Stimulated activated CD4-positive, alpha-beta T cell treated with anti-CD3 and anti-CD28 coated beads, Interleukin-15, amount 100 ng/mL, for 1 hour (primary cell): ENCODE measurements at regions not wholly inside any gene's neighbourhood (a gene's known extent, or its start where the extent isn't known, plus 50 kb on each side); places are given as distances from the start of the nearest gene placed in this dataset.

ENCODE experiments used
- DNase-seq, 2 donors: peaks; one replicate each; pipeline ENCODE4 v3.0.0-alpha.2; 2020; ENCODE audit warnings: low read depth in 1 of 2, low spot score in 1 of 2

DNA sequence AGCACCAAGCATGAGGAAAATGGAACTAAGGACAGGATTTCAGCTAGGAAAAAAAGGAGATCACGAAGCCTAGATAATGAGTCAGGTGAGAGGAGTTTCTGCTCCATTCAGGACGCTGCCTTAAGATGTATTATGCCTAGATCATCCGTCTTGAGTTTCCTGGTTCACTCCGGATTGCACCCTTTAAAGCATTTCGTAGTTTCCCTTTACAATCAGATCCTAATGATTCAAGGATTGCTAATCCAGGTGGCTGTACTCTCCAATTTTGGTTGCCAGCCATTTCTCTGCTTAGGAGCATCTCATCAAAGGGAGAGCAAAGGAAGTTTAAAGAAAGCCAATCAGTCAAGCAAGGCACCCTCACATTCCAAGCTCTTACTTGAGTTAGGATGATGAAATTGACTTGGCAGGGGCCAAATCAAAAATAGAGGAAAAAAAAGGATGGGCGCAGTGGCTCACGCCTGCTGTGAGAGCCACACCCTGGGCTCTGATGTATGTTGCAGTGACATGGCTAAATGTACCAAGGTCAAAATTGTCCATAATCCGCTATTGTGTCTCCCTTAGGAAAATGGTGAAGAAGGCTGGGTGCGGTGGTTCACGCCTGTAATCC, 156.9 kb upstream of the SOD1 start:
- no peak for DNase-seq

DNA sequence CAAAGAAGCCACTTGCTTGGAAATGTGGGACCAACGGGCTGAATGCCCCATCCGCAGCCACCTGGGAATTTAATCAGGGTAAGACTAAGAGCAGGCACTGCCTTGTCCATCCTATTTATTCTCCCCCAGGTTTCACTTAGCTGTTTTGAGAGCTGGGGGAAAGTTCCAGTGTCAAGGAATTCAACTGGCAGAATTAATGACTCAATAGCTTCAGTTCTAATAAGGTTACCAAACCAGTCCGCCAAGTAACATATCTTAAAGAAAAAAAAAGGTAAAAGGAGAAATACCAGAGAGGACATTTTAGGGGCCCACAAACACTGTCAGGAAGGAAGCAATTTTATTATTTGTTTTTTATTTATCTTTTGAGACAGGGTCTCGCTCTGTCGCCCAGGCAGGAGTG, 157.6 kb upstream of the SOD1 start:
- no peak for DNase-seq

DNA sequence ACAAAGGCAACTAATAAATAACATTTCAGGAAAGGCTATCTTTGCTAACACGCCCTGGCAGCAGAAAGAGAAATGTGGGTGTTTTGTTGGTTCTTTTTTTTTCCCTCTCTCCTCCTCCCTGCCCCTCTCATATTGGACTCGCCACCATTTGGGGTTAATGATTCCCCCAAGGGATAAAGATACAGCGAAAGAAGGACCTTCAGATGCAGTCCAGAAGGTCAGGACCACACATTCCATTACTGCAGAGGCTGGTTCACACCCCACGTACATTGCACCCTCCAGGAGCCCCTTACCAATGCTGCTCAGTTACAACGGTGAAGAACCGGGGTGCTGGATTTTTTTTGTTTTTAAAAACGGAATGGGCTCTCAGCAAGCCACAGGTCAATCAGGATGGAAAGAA, 156.9 kb upstream of the TIAM1 start:
- no peak for DNase-seq

DNA sequence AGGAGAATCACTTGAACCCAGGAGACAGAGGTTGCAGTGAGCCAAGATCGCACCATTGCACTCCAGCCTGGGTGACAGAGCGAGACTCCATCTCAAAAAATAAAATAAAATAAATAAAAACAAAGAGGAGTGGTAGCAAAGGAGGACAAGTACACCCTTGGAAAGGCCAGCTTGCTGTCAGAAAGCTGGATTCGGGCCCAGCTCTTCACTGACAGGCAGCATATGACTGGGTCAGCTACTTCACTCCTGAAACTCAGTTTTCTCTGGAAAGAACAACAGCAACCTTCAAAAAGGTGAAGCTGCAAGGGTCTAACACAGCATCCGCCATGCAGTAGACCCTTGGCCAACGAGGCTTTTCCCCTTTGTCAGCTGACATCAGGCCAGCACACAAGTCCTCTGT, 156.0 kb upstream of the TIAM1 start:
- DNase-seq: no peak

DNA sequence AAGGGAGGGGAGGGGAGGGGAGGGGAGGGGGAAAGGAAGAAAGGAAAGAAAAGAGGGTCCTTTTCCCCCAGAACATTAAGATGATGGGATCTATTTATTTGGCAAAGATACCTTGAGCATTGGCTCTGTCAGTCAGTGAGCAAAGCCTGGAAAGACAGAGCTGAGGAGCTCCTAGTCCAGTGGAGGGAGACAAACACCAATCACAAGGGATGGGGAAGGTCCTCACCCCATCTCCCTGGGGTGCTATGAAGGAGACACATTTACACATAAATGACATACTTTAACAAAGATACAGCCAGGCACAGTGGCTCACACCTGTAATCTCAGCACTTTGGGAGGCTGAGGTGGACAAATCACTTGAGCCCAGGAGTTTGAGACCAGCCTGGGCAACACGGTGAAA, 154.9 kb upstream of the TIAM1 start:
- no peak for DNase-seq

DNA sequence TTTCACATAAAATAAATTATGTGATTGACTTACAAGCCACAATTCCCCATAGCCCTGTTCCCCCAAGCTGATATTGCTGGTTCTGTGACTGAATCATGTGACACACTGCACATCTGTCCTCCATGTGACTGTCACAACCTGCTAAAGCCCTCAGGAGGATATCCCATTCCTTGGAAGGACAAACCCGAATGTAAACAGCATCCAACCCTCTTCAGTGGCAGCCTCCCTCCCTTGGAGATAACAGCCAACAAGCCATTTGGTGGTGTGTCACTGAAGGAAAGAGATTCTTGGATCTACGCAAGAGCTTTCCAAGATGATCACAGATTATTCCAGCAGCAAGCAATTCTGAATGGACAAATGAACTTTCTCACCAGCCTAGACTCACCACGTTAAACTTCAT, 153.9 kb upstream of the TIAM1 start:
- no peak for DNase-seq

DNA sequence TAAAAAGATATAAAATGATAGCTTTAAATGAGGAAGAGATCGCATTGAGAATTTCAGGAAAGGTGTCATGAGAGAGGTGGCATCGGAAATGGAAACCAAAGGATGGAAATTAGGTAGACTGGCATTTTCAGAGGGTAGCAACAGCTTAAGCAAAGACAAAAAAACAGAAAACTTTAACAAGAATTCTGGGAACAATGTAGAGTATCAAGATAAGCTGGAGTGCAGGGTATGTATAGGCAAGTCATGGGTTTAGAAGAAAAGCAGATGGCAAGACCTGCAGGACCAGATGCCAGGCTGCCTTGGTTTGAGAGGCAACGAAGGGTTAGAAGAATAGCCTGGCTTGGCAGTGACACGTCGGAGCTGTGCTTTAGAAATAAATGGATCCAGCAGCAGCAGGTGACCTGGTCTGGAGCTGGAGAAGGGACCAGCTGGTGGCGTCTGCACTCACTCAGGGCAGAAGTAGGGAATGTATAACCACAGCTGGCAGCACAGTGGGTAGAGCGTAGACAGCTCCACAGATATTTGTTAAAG, 149.4 kb upstream of the TIAM1 start:
- DNase-seq: no peak

DNA sequence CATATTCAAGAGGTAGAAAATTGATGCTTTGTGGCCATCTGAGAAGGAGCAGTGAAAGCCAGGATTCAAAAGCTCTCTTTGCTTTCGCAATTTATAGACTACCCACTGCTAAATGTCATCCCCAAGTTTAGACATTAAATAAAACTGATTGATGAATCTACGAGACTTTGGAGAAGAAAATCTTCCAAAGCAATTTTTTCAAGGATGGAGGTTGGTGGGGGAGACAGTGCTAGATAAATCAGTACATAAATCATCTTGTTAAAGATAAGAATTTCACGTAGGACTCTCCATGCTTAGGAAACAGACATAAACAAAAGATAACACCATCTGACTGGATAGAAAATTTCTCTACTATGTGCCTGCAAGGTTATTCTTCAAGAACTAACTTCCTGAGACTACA, 147.6 kb upstream of the TIAM1 start:
- no peak for DNase-seq

DNA sequence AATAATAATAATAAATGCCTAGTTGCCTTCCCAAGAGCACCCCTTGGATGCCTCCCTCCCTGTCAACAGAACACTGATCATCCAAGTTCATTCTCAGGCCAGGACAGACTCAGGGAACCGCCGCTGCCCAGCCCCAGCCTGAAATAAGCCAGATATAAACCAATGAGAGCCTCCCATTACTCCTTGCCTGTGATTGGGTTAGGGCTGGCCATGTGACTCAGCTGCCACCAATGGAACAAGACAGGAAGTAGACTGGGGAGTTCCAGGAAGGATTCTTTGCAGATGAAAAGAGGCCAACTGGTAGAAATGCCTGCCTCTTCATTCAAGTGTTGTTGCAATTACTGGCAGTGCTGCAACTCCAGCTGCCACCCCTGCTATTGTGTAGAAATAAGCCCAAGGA, 146.4 kb upstream of the TIAM1 start:
- no peak for DNase-seq

DNA sequence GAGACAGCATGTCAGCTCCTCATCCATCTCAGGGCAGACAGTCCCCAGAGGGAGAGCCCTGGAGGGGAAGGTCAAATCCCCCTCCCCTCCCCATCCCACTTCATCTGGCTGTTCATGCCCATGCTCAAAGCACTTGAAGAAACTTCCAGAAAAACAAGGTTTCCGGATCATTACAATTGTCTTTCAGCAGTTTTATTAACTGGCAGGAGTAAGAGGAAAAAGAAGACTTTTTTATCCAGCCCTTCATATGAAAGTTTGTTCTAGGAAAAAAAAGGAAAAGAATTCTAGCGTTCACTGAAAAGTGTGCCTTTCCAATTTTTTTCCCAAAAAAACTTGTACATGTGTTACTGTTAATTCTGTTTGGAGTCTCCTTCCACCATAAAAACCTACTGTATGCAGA, 145.7 kb upstream of the TIAM1 start:
- no peak for DNase-seq

DNA sequence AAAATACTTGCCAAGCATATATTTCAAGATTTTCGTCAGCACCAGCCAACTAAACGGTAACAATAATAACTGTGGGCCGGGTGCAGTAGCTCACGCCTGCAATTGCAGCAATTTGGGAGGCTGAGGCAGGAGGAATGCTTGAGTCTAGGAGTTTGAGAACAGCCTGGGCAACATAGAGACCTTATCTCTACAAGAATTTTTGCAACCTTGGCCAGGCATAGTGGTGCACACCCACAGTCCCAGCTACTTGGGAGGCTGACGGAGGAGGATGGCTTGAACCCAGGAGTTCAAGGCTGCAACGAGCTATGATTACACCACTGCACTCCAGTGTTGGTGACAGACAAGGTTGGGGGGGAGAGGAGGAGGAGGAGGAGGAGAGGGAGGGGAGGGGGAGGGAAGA, 145.0 kb upstream of the TIAM1 start:
- no peak for DNase-seq

DNA sequence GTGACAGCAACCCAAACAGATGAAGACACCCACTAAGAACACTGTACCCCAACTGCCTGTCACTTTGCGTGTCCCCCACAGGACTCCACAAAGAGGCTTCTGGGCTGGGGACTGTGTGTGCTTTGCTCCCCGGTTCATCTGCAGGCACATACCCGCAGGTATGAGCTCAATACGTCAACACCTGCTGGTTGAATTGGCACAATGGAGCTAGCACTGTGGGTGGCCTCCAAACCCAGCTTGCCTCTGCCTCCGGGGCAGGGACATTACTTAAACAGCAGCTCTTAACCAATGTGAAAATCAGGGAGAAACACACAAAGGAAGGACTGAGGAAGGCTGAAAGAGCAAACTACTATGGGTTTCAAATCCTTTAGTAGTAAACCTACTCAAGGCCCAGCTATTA, 140.2 kb upstream of the TIAM1 start:
- no peak for DNase-seq

DNA sequence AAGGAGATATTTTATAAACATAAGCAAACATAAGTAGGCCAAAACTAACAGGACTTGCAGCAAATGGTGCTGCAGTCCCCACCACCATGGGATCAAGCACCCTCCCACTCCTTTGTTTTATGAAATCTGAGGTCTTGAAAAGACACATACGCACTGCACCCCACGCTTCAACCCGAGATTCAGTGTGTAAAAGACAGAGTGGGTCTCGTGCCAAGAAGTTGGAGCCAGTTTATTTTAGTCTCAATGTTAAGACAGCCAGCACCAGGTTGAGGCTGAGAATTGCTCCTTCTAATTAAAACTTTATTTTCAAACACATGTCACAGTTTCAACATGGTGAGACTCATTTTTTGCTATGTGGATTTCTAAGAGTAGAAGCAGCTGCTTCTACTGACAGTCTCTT, 139.1 kb upstream of the TIAM1 start:
- DNase-seq: no peak

DNA sequence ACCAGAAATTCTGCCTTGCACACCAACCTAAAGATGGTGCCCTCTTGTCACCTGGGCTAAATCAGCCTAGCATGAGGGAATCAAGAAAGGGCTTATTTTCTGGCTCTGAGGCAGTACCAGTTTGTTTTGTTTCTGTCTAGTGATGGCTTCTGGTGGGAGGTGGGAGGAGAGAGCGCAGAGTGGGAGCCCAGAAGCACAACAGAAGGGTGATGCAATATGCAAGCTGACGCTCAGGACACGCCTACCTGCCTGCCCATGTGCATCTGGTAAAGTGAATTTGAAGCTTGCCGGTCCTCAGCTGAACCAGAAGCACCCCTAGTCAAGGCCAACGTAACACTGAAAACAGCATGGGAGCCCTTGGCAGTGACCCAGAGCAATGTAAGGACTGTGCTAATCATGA, 138.4 kb upstream of the TIAM1 start:
- DNase-seq: no peak

DNA sequence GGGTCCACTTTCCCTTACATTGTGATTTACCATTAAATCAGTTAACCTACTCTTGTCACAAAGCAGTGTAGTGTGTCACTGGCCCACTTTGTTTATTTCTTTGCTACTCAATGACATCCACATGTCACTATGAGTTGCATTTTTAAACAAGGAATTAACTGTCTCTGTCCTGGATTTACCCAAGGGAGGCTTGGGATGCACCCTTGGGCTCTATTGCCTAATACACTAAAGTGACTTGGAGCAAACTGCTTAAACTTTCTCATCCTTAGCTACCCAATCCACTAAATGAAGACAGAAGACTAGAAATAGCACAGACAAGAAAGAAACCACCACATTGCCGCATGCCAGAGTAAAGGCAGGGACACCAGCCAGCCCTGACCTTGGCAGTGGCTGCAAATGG, 136.2 kb upstream of the TIAM1 start:
- DNase-seq: no peak

DNA sequence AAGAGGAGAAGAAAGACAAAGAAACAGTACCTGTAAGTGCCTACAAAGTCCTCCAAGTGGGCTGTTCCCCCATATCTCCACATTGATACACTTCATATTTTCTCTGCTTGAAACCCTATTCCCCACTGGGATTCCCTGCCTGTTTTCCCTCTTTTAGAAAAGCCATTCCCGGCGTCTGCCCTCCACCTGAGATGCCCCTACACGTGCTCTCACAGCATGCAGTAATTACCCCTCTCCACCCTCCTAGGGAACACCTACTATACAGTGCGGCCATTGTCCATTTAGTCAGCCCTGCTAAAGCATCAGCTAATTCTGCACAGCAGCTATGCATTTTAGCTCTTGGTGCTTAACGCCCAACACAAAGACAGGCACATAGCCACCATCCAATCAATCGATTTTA, 135.7 kb upstream of the TIAM1 start:
- DNase-seq: no peak

DNA sequence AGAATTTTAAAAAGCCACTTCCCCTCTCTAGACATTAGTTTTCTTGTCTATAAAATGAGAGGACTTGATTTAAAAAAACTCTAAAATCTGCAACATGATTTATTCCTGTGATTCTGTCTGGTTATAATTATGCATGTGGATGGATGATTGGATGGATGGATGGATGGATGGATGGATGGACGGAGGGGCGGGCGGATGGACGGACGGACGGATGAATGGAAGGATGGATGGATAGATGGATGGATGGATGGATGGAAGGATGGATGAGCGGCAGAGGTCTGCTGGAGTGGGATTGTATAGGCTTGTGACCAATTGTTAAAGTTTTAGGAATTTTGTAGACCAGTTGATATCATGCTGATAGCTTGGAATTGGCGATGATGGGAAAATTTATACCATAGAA, 135.2 kb upstream of the TIAM1 start:
- no peak for DNase-seq

DNA sequence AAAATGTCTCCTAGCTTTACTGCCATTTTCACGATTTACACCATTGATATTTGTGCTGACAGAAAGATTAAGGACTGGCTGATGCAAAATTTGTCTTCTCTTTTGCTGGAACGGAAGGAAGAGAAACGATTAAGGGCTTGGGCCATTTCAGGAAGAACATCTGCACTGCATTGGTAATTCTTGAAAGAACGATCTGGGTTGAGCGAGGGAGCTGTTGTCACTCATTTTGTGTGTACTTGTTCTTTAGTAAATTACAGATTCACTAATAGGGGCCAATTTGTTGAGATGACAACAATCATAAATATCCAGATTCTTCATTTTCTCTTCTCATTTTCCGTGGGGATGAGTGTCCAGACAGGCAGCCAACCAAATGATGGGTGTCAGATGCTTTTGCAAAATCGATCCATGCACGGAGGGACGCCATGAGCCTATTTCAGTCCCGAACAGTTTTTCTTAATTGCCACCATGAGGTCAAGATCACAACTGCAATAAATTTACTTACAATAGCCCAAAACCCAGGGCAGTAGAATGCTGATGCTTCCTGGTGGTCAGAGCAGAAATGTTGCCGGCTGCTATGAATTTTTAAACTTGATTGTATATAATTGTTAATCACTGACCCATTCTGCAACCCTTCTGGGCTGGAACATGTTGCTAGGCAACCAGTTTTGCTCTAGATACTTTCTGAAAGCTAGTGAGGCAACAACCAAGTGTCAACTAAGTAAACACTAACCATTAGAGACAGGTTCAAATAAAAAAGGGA, 132.4 kb upstream of the TIAM1 start:
- DNase-seq: no peak

DNA sequence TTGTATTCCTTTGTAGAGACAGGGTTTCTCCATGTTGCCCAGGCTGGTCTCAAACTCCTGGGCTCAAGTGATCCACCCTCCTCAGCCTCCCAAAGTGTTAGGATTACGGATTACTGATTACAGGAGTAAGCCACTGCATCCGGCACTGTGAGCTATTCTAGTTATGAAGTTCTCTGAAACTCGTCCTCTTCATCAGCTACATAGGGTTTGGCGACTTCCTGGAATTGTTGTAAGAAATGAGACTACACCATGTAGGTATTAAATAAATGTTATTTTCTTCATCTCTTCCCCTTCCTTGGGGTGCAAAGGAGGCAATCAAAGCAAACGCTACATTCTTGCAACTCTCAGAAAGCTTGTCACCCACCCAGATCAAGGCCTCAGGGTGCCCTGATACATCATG, 131.2 kb upstream of the TIAM1 start:
- no peak for DNase-seq

DNA sequence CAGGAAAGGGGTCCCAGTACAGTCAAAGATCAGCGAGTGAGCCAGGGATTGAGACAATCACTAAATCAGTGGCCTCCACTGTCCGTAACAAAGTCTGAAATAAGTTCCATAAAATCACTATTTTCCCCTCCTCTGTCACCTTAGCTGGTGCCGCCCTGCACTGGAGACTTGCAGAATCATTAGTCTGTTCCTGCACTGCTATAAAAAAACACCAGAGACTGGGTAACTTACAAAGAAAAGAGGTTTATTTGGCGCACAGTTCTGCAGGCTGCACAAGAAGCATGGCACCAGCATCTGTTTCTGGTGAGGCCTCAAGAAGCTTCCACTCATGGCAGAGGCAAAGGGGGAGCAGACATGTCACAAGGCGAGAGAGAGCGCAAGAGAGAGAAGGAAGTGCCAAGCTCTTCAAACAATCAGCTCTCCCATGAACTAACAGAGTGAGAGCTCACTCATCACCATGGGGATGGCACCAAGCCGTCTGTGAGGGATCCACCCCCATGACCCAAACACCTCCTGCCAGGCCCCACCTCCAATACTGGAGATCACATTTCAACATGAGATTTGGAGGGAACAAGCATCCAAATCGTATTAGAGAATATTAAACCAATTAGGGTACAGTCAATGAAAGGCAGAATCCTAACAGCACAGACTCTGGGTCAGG, 129.8 kb upstream of the TIAM1 start:
- no peak for DNase-seq

DNA sequence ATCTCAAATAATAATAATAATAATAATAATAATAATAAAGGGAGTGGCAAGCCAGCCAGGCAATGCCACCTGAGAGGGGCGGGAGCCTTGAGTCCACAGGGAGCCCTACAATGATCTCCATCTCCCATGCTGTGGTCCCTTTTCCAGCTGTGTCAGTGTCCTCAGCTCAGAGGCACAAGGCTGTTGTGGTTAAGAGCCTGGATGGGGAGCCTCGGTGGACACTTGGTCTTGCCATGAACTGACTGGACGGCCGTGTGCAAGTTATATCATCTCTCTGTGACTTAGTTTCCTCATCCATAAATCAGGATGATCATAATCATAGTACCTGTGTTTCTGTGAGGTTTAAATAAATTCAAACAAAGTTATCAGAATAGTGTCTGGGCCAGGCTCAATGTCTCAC, 127.8 kb upstream of the TIAM1 start:
- DNase-seq: no peak

DNA sequence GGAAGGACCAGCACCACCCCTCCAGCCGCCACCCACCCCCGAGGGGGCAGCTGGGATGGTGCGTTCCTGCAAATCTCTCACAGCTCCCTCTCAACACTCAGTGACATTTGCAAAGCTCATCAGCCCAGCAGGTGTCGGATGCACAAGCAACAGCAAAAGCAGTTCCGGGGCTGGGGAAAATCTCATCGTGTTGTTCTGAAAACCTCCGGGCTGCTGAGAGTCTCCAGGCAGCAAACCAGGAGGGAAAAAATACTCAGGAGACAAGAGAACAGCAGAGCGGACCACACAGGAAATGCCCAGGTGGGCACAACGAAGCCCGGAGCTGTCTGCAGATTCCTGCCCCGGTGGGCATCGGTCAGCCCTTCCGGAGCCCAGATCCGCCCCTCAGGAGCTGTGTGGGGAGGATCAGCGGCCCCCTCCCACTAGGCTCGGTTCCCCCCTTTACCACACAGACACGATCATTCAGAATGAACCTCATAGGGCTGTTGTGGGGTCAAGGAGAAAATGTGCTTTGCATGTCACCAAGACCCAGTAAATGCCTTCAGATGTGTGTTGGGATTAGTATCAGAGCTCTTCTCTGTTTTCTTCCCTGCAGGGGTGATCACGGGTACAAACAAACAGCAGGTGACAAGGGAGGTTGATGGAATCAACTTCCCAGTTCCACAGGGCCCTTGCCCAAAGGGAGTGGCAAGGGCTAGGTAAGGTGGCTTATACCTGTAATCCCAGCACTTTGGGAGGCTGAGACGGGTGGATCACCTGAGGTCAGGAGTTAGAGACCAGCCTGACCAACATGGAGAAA, 127.0 kb upstream of the TIAM1 start:
- no peak for DNase-seq
